ENCODE measurements at regions not wholly inside any gene's neighbourhood (a gene's known extent, or its start where the extent isn't known, plus 50 kb on each side); places are given as distances from the start of the nearest gene placed in this dataset.

DNA sequence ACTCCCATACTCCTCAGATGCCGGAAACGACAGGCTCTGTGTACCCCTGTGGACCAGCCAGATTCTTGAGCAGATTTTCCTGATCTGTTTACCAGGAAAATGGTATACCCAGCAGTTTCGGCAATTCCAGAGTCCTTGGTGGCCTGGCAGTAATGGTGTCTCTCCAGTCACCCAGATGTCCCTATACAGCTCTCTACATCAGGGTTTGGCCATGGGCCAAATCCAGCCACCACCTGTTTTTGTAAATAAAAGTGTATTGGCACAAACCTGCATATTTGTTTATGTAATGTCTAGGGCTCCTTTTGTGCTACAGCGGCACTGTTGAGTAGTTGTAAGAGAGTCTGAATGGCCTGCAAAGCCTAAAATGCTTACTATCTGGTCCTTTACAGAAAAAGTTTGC is 491.3 kb downstream of the RPS24 start:
- Histone ChIP-seq H3K36me3 (no peaks in the 10 kb centered on the region), H3K27ac (no peak overlapping the region), H3K27me3 (no peaks in the 10 kb centered on the region), H3K4me3 (no peak overlapping the region), H3K4me1 (no peaks in the 10 kb centered on the region), H3K9me3 (no peaks in the 10 kb centered on the region)
- no peak for TF ChIP-seq EP300 (IDR thresholded peaks at IDR 0.05)
- no peak for TF ChIP-seq POLR2AphosphoS5 (IDR thresholded peaks at IDR 0.05)
- TF ChIP-seq POLR2A (IDR thresholded peaks at IDR 0.05): no peak
- TF ChIP-seq, protein P1, sequence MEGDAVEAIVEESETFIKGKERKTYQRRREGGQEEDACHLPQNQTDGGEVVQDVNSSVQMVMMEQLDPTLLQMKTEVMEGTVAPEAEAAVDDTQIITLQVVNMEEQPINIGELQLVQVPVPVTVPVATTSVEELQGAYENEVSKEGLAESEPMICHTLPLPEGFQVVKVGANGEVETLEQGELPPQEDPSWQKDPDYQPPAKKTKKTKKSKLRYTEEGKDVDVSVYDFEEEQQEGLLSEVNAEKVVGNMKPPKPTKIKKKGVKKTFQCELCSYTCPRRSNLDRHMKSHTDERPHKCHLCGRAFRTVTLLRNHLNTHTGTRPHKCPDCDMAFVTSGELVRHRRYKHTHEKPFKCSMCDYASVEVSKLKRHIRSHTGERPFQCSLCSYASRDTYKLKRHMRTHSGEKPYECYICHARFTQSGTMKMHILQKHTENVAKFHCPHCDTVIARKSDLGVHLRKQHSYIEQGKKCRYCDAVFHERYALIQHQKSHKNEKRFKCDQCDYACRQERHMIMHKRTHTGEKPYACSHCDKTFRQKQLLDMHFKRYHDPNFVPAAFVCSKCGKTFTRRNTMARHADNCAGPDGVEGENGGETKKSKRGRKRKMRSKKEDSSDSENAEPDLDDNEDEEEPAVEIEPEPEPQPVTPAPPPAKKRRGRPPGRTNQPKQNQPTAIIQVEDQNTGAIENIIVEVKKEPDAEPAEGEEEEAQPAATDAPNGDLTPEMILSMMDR (IDR thresholded peaks at IDR 0.05): no peak
- ATAC-seq (ENCODE audit: low FRiP score in 2 of 2) (no peak), DNase-seq (peak in 1 of 2 donors; percentile 15)
- 77 to 80% methylated on average over 4 of the region's 4 CpGs for WGBS, 2 donors

DNA sequence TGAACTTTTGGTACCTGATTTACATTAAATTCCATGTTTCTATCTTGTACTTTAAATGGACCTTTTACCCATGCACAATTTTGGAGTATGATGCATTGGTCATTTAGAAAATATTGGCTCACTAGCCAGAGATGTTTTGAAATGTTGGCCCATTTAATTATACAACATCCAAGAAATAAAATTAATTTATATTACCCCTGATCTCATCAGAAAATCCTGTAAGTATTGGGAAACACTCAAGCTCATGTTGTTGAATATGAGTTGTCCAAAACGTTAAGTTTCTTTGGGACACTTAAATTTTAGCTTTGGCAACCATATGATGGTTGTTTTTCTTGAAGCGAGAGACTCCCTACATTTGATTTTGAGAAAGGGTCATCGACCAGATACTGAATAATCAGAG is 492.7 kb downstream of the RPS24 start:
- H3K27me3 ChIP-seq: no peaks in the 10 kb centered on the region
- no peak overlapping the region for H3K27ac ChIP-seq
- no peaks in the 10 kb centered on the region for H3K36me3 ChIP-seq
- DNase-seq: no peak
- H3K4me1 ChIP-seq: no peaks in the 10 kb centered on the region
- 85% methylated on average over 3 of the region's 3 CpGs for WGBS, 2 donors
- H3K4me3 ChIP-seq: no peak overlapping the region
- no peak for TF ChIP-seq POLR2AphosphoS5 (IDR thresholded peaks at IDR 0.05)
- TF ChIP-seq, protein P1 (IDR thresholded peaks at IDR 0.05): no peak
- TF ChIP-seq POLR2A (IDR thresholded peaks at IDR 0.05): no peak
- no peak for TF ChIP-seq EP300 (IDR thresholded peaks at IDR 0.05)
- H3K9me3 ChIP-seq: no peaks in the 10 kb centered on the region
- no peak for ATAC-seq (ENCODE audit: low FRiP score in 2 of 2)

DNA sequence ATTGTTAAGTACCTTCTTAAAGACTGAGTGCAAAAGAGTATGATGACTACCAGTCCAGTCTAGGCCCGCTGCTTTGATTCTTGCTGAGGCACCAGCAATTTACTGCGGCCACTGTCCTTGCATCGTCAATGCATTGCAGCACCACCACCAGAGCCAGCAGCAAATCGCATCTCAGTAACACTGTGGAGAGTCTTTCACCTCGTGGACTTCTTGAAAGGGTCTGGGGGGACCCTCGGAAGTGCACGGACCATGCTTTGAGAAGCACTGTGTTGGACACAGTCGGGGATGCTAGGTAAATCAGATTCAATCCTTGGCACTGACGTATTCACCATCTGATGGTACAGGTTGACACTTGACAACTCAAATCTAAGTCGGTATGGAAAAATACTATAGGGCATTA is 493.6 kb downstream of the RPS24 start:
- H3K4me3 ChIP-seq: no peak overlapping the region
- no peak overlapping the region for H3K27ac ChIP-seq
- DNase-seq: no peak
- H3K36me3 ChIP-seq: no peaks in the 10 kb centered on the region
- H3K4me1 ChIP-seq: no peaks in the 10 kb centered on the region
- TF ChIP-seq POLR2AphosphoS5 (IDR thresholded peaks at IDR 0.05) (no peak), EP300 (IDR thresholded peaks at IDR 0.05) (no peak), POLR2A (IDR thresholded peaks at IDR 0.05) (no peak)
- TF ChIP-seq, protein P1 (IDR thresholded peaks at IDR 0.05): no peak
- WGBS, 2 donors: 91 to 94% methylated on average over 9 to 10 of the region's 10 CpGs
- ATAC-seq (ENCODE audit: low FRiP score in 2 of 2): no peak
- H3K9me3 ChIP-seq: no peaks in the 10 kb centered on the region
- no peaks in the 10 kb centered on the region for H3K27me3 ChIP-seq

DNA sequence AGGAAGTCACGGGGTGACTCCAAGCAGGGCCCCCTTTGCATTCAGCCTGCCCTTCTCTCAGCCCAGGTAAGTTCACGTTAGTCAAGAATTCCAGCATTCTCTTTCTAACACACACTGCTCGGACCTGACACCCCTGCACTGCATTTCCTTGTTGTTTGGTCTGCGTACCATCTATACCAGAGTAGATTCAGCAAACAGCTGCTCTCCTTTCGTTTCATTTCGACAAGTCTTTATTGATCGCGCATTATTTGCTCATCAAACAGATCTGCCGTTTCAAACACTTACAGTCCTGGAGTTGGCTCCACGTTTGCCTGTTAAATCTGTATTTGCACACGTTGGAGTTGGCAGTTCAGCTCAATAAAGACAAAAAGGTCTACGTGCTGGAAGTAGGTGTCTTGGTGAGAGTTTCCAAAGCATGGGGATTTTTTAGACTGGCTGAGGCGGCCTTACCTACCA is 495.1 kb downstream of the RPS24 start:
- no peaks in the 10 kb centered on the region for H3K36me3 ChIP-seq
- H3K4me3 ChIP-seq: no peak overlapping the region
- ATAC-seq (ENCODE audit: low FRiP score in 2 of 2) (no peak), DNase-seq (no peak)
- H3K4me1 ChIP-seq: peaks cover 0 to 3% (median 0%) of the 10 kb centered on the region in 4 donors
- H3K9me3 ChIP-seq: no peaks in the 10 kb centered on the region
- no peaks in the 10 kb centered on the region for H3K27me3 ChIP-seq
- H3K27ac ChIP-seq: no peak overlapping the region
- TF ChIP-seq, protein P1 (IDR thresholded peaks at IDR 0.05): no peak
- TF ChIP-seq POLR2AphosphoS5 (IDR thresholded peaks at IDR 0.05) (no peak), POLR2A (IDR thresholded peaks at IDR 0.05) (no peak), EP300 (IDR thresholded peaks at IDR 0.05) (no peak)
- WGBS, 2 donors: 67 to 70% methylated on average over 13 of the region's 13 CpGs

DNA sequence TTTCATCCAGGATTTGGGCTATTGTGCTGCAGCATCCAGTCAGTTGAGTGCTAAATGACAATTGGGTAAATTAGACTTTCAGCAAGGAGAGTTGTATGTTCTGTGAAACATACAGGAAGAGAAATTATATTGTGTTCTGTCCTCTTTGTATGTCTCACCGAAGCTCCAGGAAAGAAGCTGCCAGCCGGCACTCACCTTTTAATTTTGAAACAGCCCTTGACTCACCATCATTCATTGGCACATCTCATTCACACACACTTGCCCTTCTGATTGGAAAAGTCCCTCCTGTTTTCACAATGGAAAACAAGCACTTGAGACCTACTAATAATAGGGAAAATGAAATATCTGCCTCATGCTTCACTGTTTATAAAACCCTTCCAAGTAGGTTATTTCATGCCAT is 495.6 kb downstream of the RPS24 start:
- no peak overlapping the region for H3K4me3 ChIP-seq
- H3K9me3 ChIP-seq: no peaks in the 10 kb centered on the region
- no peaks in the 10 kb centered on the region for H3K27me3 ChIP-seq
- WGBS, 2 donors: 50 to 80% methylated on average over 2 of the region's 2 CpGs
- H3K36me3 ChIP-seq: no peaks in the 10 kb centered on the region
- TF ChIP-seq EP300 (IDR thresholded peaks at IDR 0.05): no peak
- TF ChIP-seq POLR2AphosphoS5 (IDR thresholded peaks at IDR 0.05): no peak
- no peak for TF ChIP-seq POLR2A (IDR thresholded peaks at IDR 0.05)
- TF ChIP-seq, protein P1 (IDR thresholded peaks at IDR 0.05): no peak
- no peak for ATAC-seq (ENCODE audit: low FRiP score in 2 of 2)
- DNase-seq: no peak
- peaks cover 0 to 3% (median 0%) of the 10 kb centered on the region in 4 donors for H3K4me1 ChIP-seq
- no peak overlapping the region for H3K27ac ChIP-seq
